Activated naive CD4-positive, alpha-beta T cell treated with anti-CD3 and anti-CD28 coated beads for 36 hours (primary cell): ENCODE measurements at regions not wholly inside any gene's neighbourhood (a gene's known extent, or its start where the extent isn't known, plus 50 kb on each side); places are given as distances from the start of the nearest gene placed in this dataset.

Experiments used
- CTCF ChIA-PET: fragments of 350-600 bp; sonication (Branson Sonifier 250); formaldehyde crosslinking; loops from one replicate; lab custom pipeline; 2021; ENCODE audit warnings: antibody characterized with exemption; lab: Charles Lee
- DNase-seq: peaks from one replicate; pipeline ENCODE4 v3.0.0-alpha.2; 2020
- H3K27ac Mint-ChIP-seq: one replicate; pipeline ENCODE4 v1.8.0; 2021; ENCODE audit warnings: mild to moderate bottlenecking, mixed read lengths
- H3K27me3 Mint-ChIP-seq: one replicate; pipeline ENCODE4 v1.8.0; 2021; ENCODE audit warnings: low read depth, mixed read lengths
- H3K36me3 Mint-ChIP-seq: one replicate; pipeline ENCODE4 v1.8.0; 2021; ENCODE audit warnings: low read depth, mixed read lengths
- H3K4me1 Mint-ChIP-seq: one replicate; pipeline ENCODE4 v1.8.0; 2021; ENCODE audit warnings: low read depth, mixed read lengths
- H3K4me3 Mint-ChIP-seq: one replicate; pipeline ENCODE4 v1.8.0; 2021; ENCODE audit warnings: mild to moderate bottlenecking, moderate library complexity, mixed read lengths
- H3K9me3 Mint-ChIP-seq: one replicate; pipeline ENCODE4 v1.8.0; 2021; ENCODE audit warnings: mixed read lengths
- intact Hi-C: fragments of 100-400 bp; cut with micrococcal nuclease; formaldehyde crosslinking; loops from one replicate; pipeline ENCODE4 v1.15.1; 2023

GRCh38 chr4:24674279-24674678 is 89.9 kb upstream of the DHX15 start:
- H3K36me3 Mint-ChIP-seq = no peaks in the 10 kb centered on the region
- no peak overlapping the region for H3K27ac Mint-ChIP-seq
- H3K27me3 Mint-ChIP-seq = peaks cover 6% of the 10 kb centered on the region
- DNase-seq = no peak
- H3K9me3 Mint-ChIP-seq = peaks cover 5% of the 10 kb centered on the region
- no peak overlapping the region for H3K4me3 Mint-ChIP-seq
- intact Hi-C loops = no loop called here
- CTCF ChIA-PET = interaction anchor here (0.6 kb wide), 1 partner anchor 31 kb away, joined by 3 read pairs; no protein-coding TSS in a partner anchor
- no peaks in the 10 kb centered on the region for H3K4me1 Mint-ChIP-seq

GRCh38 chr4:24675721-24676389 is 91.5 kb upstream of the DHX15 start:
- DNase-seq = no peak
- H3K27me3 Mint-ChIP-seq = peaks cover 19% of the 10 kb centered on the region
- intact Hi-C loops = no loop called here
- H3K4me3 Mint-ChIP-seq = no peak overlapping the region
- no peaks in the 10 kb centered on the region for H3K4me1 Mint-ChIP-seq
- peaks cover 5% of the 10 kb centered on the region for H3K9me3 Mint-ChIP-seq
- H3K36me3 Mint-ChIP-seq = no peaks in the 10 kb centered on the region
- CTCF ChIA-PET = interaction anchor here (0.6 kb wide), 3 partner anchors 13 to 441 kb away, joined by 4 read pairs; no protein-coding TSS in a partner anchor
- no peak overlapping the region for H3K27ac Mint-ChIP-seq

GRCh38 chr4:24677909-24678308 is 93.6 kb upstream of the DHX15 start:
- CTCF ChIA-PET = no interaction called here
- peaks cover 19% of the 10 kb centered on the region for H3K27me3 Mint-ChIP-seq

GRCh38 chr4:24680746-24681448 is 96.5 kb upstream of the DHX15 start:
- intact Hi-C loops = no loop called here
- no peak overlapping the region for H3K4me3 Mint-ChIP-seq
- H3K9me3 Mint-ChIP-seq = peaks cover 5% of the 10 kb centered on the region
- H3K27me3 Mint-ChIP-seq = peaks cover 22% of the 10 kb centered on the region
- no peaks in the 10 kb centered on the region for H3K36me3 Mint-ChIP-seq
- H3K4me1 Mint-ChIP-seq = no peaks in the 10 kb centered on the region
- H3K27ac Mint-ChIP-seq = no peak overlapping the region
- CTCF ChIA-PET = no interaction called here
- DNase-seq = no peak

More at GRCh38 chr4:24677909-24678308, 93.6 kb upstream of the DHX15 start:
- DNase-seq = no peak
- intact Hi-C loops = no loop called here
- H3K27ac Mint-ChIP-seq = no peak overlapping the region
- H3K4me3 Mint-ChIP-seq = no peak overlapping the region
- H3K36me3 Mint-ChIP-seq = no peaks in the 10 kb centered on the region
- H3K4me1 Mint-ChIP-seq = no peaks in the 10 kb centered on the region
- peaks cover 5% of the 10 kb centered on the region for H3K9me3 Mint-ChIP-seq

- DNase-seq = no peak
- peaks cover 24% of the 10 kb centered on the region for H3K27me3 Mint-ChIP-seq
- no peak overlapping the region for H3K27ac Mint-ChIP-seq
- no peaks in the 10 kb centered on the region for H3K4me1 Mint-ChIP-seq
- CTCF ChIA-PET = no interaction called here
- intact Hi-C loops = no loop called here
- no peaks in the 10 kb centered on the region for H3K9me3 Mint-ChIP-seq
- H3K36me3 Mint-ChIP-seq = no peaks in the 10 kb centered on the region
- no peak overlapping the region for H3K4me3 Mint-ChIP-seq
Measured at GRCh38 chr4:24683116-24683515, 98.8 kb upstream of the DHX15 start.

GRCh38 chr4:24686866-24687692 is 102.7 kb upstream of the DHX15 start:
- no peaks in the 10 kb centered on the region for H3K4me1 Mint-ChIP-seq
- no peak overlapping the region for H3K27ac Mint-ChIP-seq
- H3K36me3 Mint-ChIP-seq = no peaks in the 10 kb centered on the region
- DNase-seq = peak; percentile 51
- peaks cover 20% of the 10 kb centered on the region for H3K27me3 Mint-ChIP-seq
- no peak overlapping the region for H3K4me3 Mint-ChIP-seq
- no peaks in the 10 kb centered on the region for H3K9me3 Mint-ChIP-seq
- CTCF ChIA-PET = interaction anchor here (0.7 to 2.6 kb wide), 3 partner anchors 77 to 627 kb away, joined by 3 to 13 read pairs (median 3); no protein-coding TSS in a partner anchor
- intact Hi-C loops = loop anchor here (1.0 to 5.0 kb wide), 2 partner anchors 199 to 215 kb away; no protein-coding TSS in a partner anchor

- intact Hi-C loops = loop anchor here (5.0 kb wide), 1 partner anchor 216 kb away; no protein-coding TSS in a partner anchor
- no peak overlapping the region for H3K4me3 Mint-ChIP-seq
Measured at GRCh38 chr4:24688453-24688852, 104.1 kb upstream of the DHX15 start.

GRCh38 chr4:24689212-24689611 is 104.9 kb upstream of the DHX15 start:
- Mint-ChIP-seq H3K4me3 (no peak overlapping the region), H3K36me3 (no peaks in the 10 kb centered on the region), H3K27me3 (peaks cover 15% of the 10 kb centered on the region), H3K4me1 (no peaks in the 10 kb centered on the region), H3K27ac (no peak overlapping the region), H3K9me3 (peaks cover 2% of the 10 kb centered on the region)
- CTCF ChIA-PET = interaction anchor here (1.0 kb wide), 1 partner anchor 31 kb away, joined by 3 read pairs; no protein-coding TSS in a partner anchor
- DNase-seq = no peak
- intact Hi-C loops = loop anchor here (5.0 kb wide), 1 partner anchor 217 kb away; no protein-coding TSS in a partner anchor

More at GRCh38 chr4:24688453-24688852, 104.1 kb upstream of the DHX15 start:
- no peak overlapping the region for H3K27ac Mint-ChIP-seq
- H3K36me3 Mint-ChIP-seq = no peaks in the 10 kb centered on the region
- no peaks in the 10 kb centered on the region for H3K4me1 Mint-ChIP-seq
- peaks cover 2% of the 10 kb centered on the region for H3K9me3 Mint-ChIP-seq
- DNase-seq = no peak
- CTCF ChIA-PET = interaction anchor here (0.6 to 2.6 kb wide), 3 partner anchors 13 to 200 kb away, joined by 3 to 13 read pairs (median 4); no protein-coding TSS in a partner anchor
- H3K27me3 Mint-ChIP-seq = peaks cover 16% of the 10 kb centered on the region

GRCh38 chr4:24690436-24690835 is 104.9 kb upstream of the SOD3 start:
- H3K4me1 Mint-ChIP-seq = no peaks in the 10 kb centered on the region
- peaks cover 2% of the 10 kb centered on the region for H3K9me3 Mint-ChIP-seq
- intact Hi-C loops = no loop called here
- no peak for DNase-seq
- peaks cover 14% of the 10 kb centered on the region for H3K27me3 Mint-ChIP-seq
- H3K4me3 Mint-ChIP-seq = no peak overlapping the region
- CTCF ChIA-PET = interaction anchor here (0.7 kb wide), 1 partner anchor 202 kb away, joined by 3 read pairs; no protein-coding TSS in a partner anchor
- no peaks in the 10 kb centered on the region for H3K36me3 Mint-ChIP-seq
- H3K27ac Mint-ChIP-seq = no peak overlapping the region

- no peak for DNase-seq
- Mint-ChIP-seq H3K27me3 (peaks cover 10% of the 10 kb centered on the region), H3K4me1 (no peaks in the 10 kb centered on the region), H3K4me3 (no peak overlapping the region), H3K9me3 (peaks cover 2% of the 10 kb centered on the region), H3K27ac (no peak overlapping the region), H3K36me3 (no peaks in the 10 kb centered on the region)
- intact Hi-C loops = no loop called here
- CTCF ChIA-PET = no interaction called here
Measured at GRCh38 chr4:24693636-24694035, 101.7 kb upstream of the SOD3 start.

- CTCF ChIA-PET = no interaction called here
- Mint-ChIP-seq H3K27me3 (peaks cover 6% of the 10 kb centered on the region), H3K27ac (no peak overlapping the region), H3K9me3 (no peaks in the 10 kb centered on the region), H3K4me1 (no peaks in the 10 kb centered on the region), H3K4me3 (no peak overlapping the region), H3K36me3 (no peaks in the 10 kb centered on the region)
- DNase-seq = no peak
- intact Hi-C loops = no loop called here
Measured at GRCh38 chr4:24700118-24700517, 95.3 kb upstream of the SOD3 start.

- intact Hi-C loops = no loop called here
- Mint-ChIP-seq H3K4me1 (no peaks in the 10 kb centered on the region), H3K9me3 (peaks cover 2% of the 10 kb centered on the region), H3K27me3 (peaks cover 4% of the 10 kb centered on the region), H3K4me3 (no peak overlapping the region), H3K36me3 (no peaks in the 10 kb centered on the region), H3K27ac (no peak overlapping the region)
- DNase-seq = no peak
- CTCF ChIA-PET = no interaction called here
Measured at GRCh38 chr4:24701683-24702082, 93.7 kb upstream of the SOD3 start.
